SK-N-MC (cell line): ENCODE measurements at regions not wholly inside any gene's neighbourhood (a gene's known extent, or its start where the extent isn't known, plus 50 kb on each side); places are given as distances from the start of the nearest gene placed in this dataset.

Source experiments
- EZH2 ChIP-seq: fragments of 200-600 bp; sonication (generic); IDR thresholded peaks from one replicate; pipeline ENCODE4 v1.6.1; 2017; ENCODE audit warnings: antibody characterized with exemption
- FOXP2 ChIP-seq: optimal IDR thresholded peaks from 2 replicates; pipeline ENCODE3; 2011; ENCODE audit warnings: mild to moderate bottlenecking, moderate library complexity; ENCODE audit not compliant: insufficient read depth; ENCODE audit errors: extremely low read length, control extremely low read depth
- POLR2AphosphoS5 ChIP-seq: IDR thresholded peaks from 2 replicates; pipeline ENCODE4 v1.6.1; 2012; ENCODE audit warnings: mild to moderate bottlenecking, low read depth, low read length, borderline replicate concordance

GRCh38 chr10:43778571-43778970, 129.9 kb upstream of the ZNF32 start:
- TF ChIP-seq EZH2 (no peak), POLR2AphosphoS5 (no peak), FOXP2 (no peak)
